GM23338 (cell line): ENCODE measurements at regions not wholly inside any gene's neighbourhood (a gene's known extent, or its start where the extent isn't known, plus 50 kb on each side); places are given as distances from the start of the nearest gene placed in this dataset.

ENCODE experiments used
- ATAC-seq: fragments of 200-7000 bp; cut with Tn5 transposase; 3 replicates; pipeline ENCODE4 v1.9.1; 2020
- DNase-seq: peaks from one replicate; pipeline ENCODE4 v3.0.0-alpha.2; 2015; ENCODE audit warnings: low spot score
- H2AFZ ChIP-seq: fragments of 200-600 bp; sonication (generic); 2 replicates; pipeline ENCODE4 v1.8.0; 2016; ENCODE audit warnings: antibody characterized with exemption, mild to moderate bottlenecking, moderate library complexity
- H3F3A ChIP-seq: fragments of 200-600 bp; sonication (generic); replicated peaks from 2 replicates; pipeline ENCODE4 v1.8.0; 2017; ENCODE audit warnings: antibody characterized with exemption, mixed run types, low read depth
- H3K27ac ChIP-seq: fragments of 200-600 bp; sonication (generic); 2 replicates; pipeline ENCODE4 v1.6.1; 2016; ENCODE audit warnings: low read depth
- H3K27me3 ChIP-seq: fragments of 200-600 bp; sonication (generic); 2 replicates; pipeline ENCODE4 v1.8.0; 2016; ENCODE audit warnings: mild to moderate bottlenecking, mixed run types, moderate library complexity; ENCODE audit not compliant: insufficient read depth
- H3K36me3 ChIP-seq: fragments of 200-600 bp; sonication (generic); 2 replicates; pipeline ENCODE4 v1.8.0; 2016; ENCODE audit warnings: mild to moderate bottlenecking; ENCODE audit not compliant: insufficient read depth
- H3K4me1 ChIP-seq: fragments of 200-600 bp; sonication (generic); 2 replicates; pipeline ENCODE4 v1.8.0; 2016; ENCODE audit warnings: mild to moderate bottlenecking, moderate library complexity; ENCODE audit not compliant: insufficient read depth
- H3K4me2 ChIP-seq: fragments of 200-600 bp; sonication (generic); 2 replicates; pipeline ENCODE4 v1.7.1; 2017; ENCODE audit warnings: mixed run types
- H3K4me3 ChIP-seq: fragments of 200-600 bp; sonication (generic); 2 replicates; pipeline ENCODE4 v1.6.1; 2016; ENCODE audit warnings: mixed run types
- H3K79me2 ChIP-seq: fragments of 200-600 bp; sonication (generic); replicated peaks from 2 replicates; pipeline ENCODE4 v1.8.0; 2017; ENCODE audit warnings: mild to moderate bottlenecking; ENCODE audit not compliant: insufficient read depth
- H3K9me2 ChIP-seq: fragments of 200-600 bp; sonication (generic); 2 replicates; pipeline ENCODE4 v1.8.0; 2017; ENCODE audit not compliant: insufficient read depth
- H4K20me1 ChIP-seq: fragments of 200-600 bp; sonication (generic); replicated peaks from 2 replicates; pipeline ENCODE4 v1.8.0; 2017; ENCODE audit warnings: mild to moderate bottlenecking; ENCODE audit not compliant: insufficient read depth
- H3K27ac Mint-ChIP-seq: 2 replicates; pipeline ENCODE4 v1.8.0; 2020; ENCODE audit warnings: inconsistent platforms, mild to moderate bottlenecking, moderate library complexity, mixed read lengths
- H3K27me3 Mint-ChIP-seq: 3 replicates; pipeline ENCODE4 v1.8.0; 2022; ENCODE audit warnings: low read depth, mild to moderate bottlenecking, moderate library complexity, mixed read lengths, inconsistent platforms; ENCODE audit not compliant: insufficient read depth, poor library complexity
- H3K36me3 Mint-ChIP-seq: 3 replicates; pipeline ENCODE4 v1.8.0; 2021; ENCODE audit warnings: low read depth, mild to moderate bottlenecking, inconsistent platforms, moderate library complexity, mixed read lengths
- H3K4me1 Mint-ChIP-seq: 3 replicates; pipeline ENCODE4 v1.8.0; 2020; ENCODE audit warnings: mild to moderate bottlenecking, inconsistent platforms, mixed read lengths
- H3K4me3 Mint-ChIP-seq: 3 replicates; pipeline ENCODE4 v1.8.0; 2021; ENCODE audit warnings: moderate library complexity, mild to moderate bottlenecking, inconsistent platforms, mixed read lengths
- H3K9me3 Mint-ChIP-seq: 3 replicates; pipeline ENCODE4 v1.8.0; 2020; ENCODE audit warnings: moderate library complexity, mild to moderate bottlenecking, inconsistent platforms, mixed read lengths
- EZH2 ChIP-seq: fragments of 200-600 bp; sonication (generic); IDR thresholded peaks from one replicate; pipeline ENCODE4 v1.8.0; 2017; ENCODE audit warnings: antibody characterized with exemption, mild to moderate bottlenecking, low read depth; ENCODE audit not compliant: unreplicated experiment
- EZH2phosphoT487 ChIP-seq: fragments of 200-600 bp; sonication (generic); IDR thresholded peaks from one replicate; pipeline ENCODE4 v1.8.1; 2018; ENCODE audit warnings: antibody characterized with exemption; ENCODE audit not compliant: unreplicated experiment
- NANOG ChIP-seq: IDR thresholded peaks from 2 replicates; pipeline ENCODE4 v1.6.1; 2016; ENCODE audit warnings: antibody characterized with exemption, borderline replicate concordance
- STAT1 ChIP-seq: IDR thresholded peaks from one replicate; pipeline ENCODE4 v1.6.1; 2016; ENCODE audit warnings: antibody characterized with exemption; ENCODE audit not compliant: unreplicated experiment
- ZNF114 ChIP-seq: fragments of 250-450 bp; sonication (Bioruptor Pico); IDR thresholded peaks from 2 replicates; pipeline ENCODE4 v1.5.0; 2020; ENCODE audit warnings: mild to moderate bottlenecking, moderate library complexity
- ZNF331 ChIP-seq: fragments of 250-450 bp; sonication (Bioruptor Pico); IDR thresholded peaks from 2 replicates; pipeline ENCODE4 v1.5.0; 2020; ENCODE audit warnings: low read depth, mild to moderate bottlenecking, moderate library complexity
- TF ChIP-seq, protein P1 (sequence below): IDR thresholded peaks from one replicate; pipeline ENCODE4 v1.6.1; 2018; ENCODE audit warnings: antibody characterized with exemption; ENCODE audit not compliant: unreplicated experiment
- TF ChIP-seq, protein P2 (sequence below): IDR thresholded peaks from 2 replicates; pipeline ENCODE4 v1.6.1; 2016; ENCODE audit warnings: antibody characterized with exemption

DNA sequence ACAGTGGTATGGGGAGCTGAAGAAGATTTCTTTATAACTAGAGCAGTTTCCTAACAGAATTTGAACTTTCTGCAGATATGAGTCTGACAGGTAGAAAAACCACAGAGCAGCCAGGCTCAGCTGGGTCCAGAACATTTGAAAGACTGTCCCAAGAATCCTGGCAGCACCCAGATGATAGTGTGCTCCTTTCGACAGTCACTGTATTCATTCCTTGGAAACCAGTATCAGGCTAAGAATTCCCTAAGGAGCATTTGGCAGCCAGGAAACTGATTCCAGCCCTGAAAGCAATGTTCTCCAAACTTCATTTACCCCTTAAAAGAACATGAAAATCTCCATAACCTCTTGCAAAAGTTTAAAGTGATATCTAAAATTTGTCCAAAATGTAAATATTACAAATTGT lies 123.0 kb upstream of the MTAP start:
- Histone ChIP-seq H3F3A (no peaks in the 10 kb centered on the region), H3K4me2 (no peak overlapping the region), H3K4me3 (no peak overlapping the region), H3K9me2 (no peaks in the 10 kb centered on the region), H3K36me3 (no peaks in the 10 kb centered on the region), H4K20me1 (no peaks in the 10 kb centered on the region), H3K4me1 (no peaks in the 10 kb centered on the region), H2AFZ (no peak overlapping the region), H3K27ac (no peak overlapping the region), H3K79me2 (no peaks in the 10 kb centered on the region), H3K27me3 (no peaks in the 10 kb centered on the region)
- TF ChIP-seq, protein P1, sequence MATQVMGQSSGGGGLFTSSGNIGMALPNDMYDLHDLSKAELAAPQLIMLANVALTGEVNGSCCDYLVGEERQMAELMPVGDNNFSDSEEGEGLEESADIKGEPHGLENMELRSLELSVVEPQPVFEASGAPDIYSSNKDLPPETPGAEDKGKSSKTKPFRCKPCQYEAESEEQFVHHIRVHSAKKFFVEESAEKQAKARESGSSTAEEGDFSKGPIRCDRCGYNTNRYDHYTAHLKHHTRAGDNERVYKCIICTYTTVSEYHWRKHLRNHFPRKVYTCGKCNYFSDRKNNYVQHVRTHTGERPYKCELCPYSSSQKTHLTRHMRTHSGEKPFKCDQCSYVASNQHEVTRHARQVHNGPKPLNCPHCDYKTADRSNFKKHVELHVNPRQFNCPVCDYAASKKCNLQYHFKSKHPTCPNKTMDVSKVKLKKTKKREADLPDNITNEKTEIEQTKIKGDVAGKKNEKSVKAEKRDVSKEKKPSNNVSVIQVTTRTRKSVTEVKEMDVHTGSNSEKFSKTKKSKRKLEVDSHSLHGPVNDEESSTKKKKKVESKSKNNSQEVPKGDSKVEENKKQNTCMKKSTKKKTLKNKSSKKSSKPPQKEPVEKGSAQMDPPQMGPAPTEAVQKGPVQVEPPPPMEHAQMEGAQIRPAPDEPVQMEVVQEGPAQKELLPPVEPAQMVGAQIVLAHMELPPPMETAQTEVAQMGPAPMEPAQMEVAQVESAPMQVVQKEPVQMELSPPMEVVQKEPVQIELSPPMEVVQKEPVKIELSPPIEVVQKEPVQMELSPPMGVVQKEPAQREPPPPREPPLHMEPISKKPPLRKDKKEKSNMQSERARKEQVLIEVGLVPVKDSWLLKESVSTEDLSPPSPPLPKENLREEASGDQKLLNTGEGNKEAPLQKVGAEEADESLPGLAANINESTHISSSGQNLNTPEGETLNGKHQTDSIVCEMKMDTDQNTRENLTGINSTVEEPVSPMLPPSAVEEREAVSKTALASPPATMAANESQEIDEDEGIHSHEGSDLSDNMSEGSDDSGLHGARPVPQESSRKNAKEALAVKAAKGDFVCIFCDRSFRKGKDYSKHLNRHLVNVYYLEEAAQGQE, result no peak
- Mint-ChIP-seq H3K27me3 (no peaks in the 10 kb centered on the region), H3K4me3 (no peak overlapping the region), H3K27ac (no peak overlapping the region), H3K36me3 (no peaks in the 10 kb centered on the region), H3K9me3 (no peaks in the 10 kb centered on the region), H3K4me1 (peaks cover 2% of the 10 kb centered on the region; the same call in 1 of the 3 replicates)
- ATAC-seq, result no peak
- DNase-seq, result no peak

DNA sequence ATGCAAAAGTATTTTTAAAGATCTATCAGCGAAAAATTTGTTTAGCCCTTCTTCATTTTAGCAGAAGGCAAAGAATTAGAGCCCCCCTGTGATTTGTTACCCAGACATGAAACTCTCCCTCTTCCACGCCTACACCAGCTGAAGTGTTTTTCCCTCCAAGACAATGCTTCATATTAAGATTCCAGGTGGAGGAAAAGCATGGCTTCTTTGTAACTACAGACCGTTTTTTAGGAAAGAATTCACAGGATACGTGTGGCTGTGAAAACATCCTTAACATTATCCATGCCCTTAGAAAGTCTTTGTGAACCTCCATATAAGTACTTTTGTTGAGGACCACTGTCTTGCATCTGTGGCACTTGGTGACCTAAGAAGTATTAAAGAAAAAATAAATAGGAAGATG lies 121.8 kb upstream of the MTAP start:
- H3K9me2 ChIP-seq, result no peaks in the 10 kb centered on the region
- H3K27ac ChIP-seq, result no peak overlapping the region
- no peaks in the 10 kb centered on the region for H3K4me1 ChIP-seq
- ATAC-seq, result no peak
- no peak overlapping the region for H3K4me3 ChIP-seq
- no peak overlapping the region for H3K4me2 ChIP-seq
- H4K20me1 ChIP-seq, result no peaks in the 10 kb centered on the region
- peak overlapping the region; percentile 53; the same call in 1 of the 2 replicates for H2AFZ ChIP-seq
- Mint-ChIP-seq H3K4me3 (no peak overlapping the region), H3K27me3 (peaks cover 3% of the 10 kb centered on the region), H3K9me3 (no peaks in the 10 kb centered on the region), H3K27ac (no peak overlapping the region), H3K36me3 (no peaks in the 10 kb centered on the region), H3K4me1 (peaks cover 5% of the 10 kb centered on the region; the same call in 2 of the 3 replicates)
- DNase-seq, result no peak
- TF ChIP-seq STAT1, result no peak
- no peaks in the 10 kb centered on the region for H3F3A ChIP-seq
- H3K36me3 ChIP-seq, result no peaks in the 10 kb centered on the region
- no peaks in the 10 kb centered on the region for H3K27me3 ChIP-seq
- H3K79me2 ChIP-seq, result no peaks in the 10 kb centered on the region

DNA sequence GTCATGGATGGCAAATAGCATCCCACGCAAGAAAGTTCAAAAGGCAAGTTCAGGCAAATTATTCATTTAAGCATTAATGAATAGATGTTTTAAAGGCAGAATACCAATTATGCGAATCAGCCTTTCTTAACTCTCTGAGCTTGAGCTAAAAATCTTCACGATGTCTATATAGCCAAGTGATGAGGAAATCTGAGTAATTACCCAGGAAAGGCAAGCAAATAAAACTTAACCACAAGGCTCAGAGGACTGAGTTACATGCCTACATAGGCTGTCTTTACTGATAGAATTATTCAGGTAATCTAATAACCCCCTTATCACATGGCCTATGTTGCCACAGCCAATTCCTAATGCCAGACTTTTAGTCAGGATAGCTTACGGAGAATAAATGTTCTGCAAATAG lies 120.8 kb upstream of the MTAP start:
- Histone ChIP-seq H3K9me2 (no peaks in the 10 kb centered on the region), H3K4me2 (no peak overlapping the region), H3K27me3 (no peaks in the 10 kb centered on the region), H2AFZ (no peak overlapping the region), H4K20me1 (no peaks in the 10 kb centered on the region), H3K4me1 (no peaks in the 10 kb centered on the region), H3K79me2 (no peaks in the 10 kb centered on the region), H3K36me3 (no peaks in the 10 kb centered on the region), H3K4me3 (no peak overlapping the region), H3K27ac (no peak overlapping the region), H3F3A (no peaks in the 10 kb centered on the region)
- Mint-ChIP-seq H3K9me3 (no peaks in the 10 kb centered on the region), H3K27me3 (peaks cover 3% of the 10 kb centered on the region), H3K4me1 (peaks cover 6% of the 10 kb centered on the region; the same call in 2 of the 3 replicates), H3K4me3 (no peak overlapping the region), H3K36me3 (no peaks in the 10 kb centered on the region), H3K27ac (no peak overlapping the region)
- ATAC-seq, result no peak
- DNase-seq, result no peak
- TF ChIP-seq NANOG (no peak), STAT1 (no peak), ZNF331 (CRISPR knock-in tag) (no peak), ZNF114 (CRISPR knock-in tag) (no peak), EZH2 (no peak), EZH2phosphoT487 (no peak)
- TF ChIP-seq, protein P2, sequence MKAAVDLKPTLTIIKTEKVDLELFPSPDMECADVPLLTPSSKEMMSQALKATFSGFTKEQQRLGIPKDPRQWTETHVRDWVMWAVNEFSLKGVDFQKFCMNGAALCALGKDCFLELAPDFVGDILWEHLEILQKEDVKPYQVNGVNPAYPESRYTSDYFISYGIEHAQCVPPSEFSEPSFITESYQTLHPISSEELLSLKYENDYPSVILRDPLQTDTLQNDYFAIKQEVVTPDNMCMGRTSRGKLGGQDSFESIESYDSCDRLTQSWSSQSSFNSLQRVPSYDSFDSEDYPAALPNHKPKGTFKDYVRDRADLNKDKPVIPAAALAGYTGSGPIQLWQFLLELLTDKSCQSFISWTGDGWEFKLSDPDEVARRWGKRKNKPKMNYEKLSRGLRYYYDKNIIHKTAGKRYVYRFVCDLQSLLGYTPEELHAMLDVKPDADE, result no peak
